Suppressor macrophage treated with lipopolysaccharide for 1 hour (primary cell): ENCODE measurements at regions not wholly inside any gene's neighbourhood (a gene's known extent, or its start where the extent isn't known, plus 50 kb on each side); places are given as distances from the start of the nearest gene placed in this dataset.

Experiments
- DNase-seq, 3 donors: peaks; one replicate each; pipeline ENCODE4 v3.0.0-alpha.2; 2020 to 2022

DNA sequence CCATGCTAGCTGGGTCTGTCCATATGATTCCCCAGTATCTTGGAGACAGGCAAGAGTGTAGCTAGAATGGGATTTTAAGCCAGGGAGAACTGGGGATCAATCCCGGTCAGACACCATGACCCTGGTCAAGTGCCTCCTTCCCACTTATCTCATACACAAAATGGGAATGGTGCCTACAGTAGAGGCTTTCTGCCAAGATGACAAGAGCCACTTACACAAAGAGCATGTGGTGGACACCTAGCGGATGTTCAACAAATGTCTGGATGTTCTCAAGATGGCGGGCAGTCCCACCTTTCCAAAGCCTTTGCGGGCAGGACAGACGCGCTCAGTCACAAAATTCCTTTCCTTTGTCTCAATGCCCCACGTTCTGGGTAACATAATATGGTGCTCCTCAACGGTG is 57.3 kb downstream of the MAF start:
- no peak for DNase-seq

DNA sequence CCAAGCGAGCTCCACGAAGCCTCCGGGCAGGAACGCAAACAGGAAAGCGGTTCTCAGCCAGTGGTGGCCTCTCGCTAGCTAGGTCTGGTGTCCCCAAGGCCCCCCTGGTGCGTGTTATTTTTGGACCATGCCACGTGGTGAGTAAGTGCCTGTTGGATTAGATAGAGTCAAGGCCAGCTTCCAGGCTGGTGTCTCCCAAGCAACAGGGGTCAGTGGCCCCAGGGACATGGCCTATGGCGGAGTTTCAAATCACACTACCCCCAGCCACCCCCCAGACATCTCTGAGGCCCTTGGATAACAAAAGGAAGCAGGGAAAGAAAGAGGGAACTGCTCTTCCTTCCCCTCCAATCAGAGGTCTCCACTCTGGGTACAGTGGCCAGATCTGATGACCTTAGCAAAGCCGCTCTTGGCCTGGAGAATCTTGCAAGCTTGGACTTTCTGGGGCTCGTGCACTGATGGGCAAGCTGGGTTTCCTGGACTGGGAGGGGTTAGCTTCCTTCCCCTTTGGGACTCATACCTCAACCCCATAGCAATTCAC is 58.2 kb downstream of the MAF start:
- DNase-seq = peak; percentile 82 to 88 (median 86)

DNA sequence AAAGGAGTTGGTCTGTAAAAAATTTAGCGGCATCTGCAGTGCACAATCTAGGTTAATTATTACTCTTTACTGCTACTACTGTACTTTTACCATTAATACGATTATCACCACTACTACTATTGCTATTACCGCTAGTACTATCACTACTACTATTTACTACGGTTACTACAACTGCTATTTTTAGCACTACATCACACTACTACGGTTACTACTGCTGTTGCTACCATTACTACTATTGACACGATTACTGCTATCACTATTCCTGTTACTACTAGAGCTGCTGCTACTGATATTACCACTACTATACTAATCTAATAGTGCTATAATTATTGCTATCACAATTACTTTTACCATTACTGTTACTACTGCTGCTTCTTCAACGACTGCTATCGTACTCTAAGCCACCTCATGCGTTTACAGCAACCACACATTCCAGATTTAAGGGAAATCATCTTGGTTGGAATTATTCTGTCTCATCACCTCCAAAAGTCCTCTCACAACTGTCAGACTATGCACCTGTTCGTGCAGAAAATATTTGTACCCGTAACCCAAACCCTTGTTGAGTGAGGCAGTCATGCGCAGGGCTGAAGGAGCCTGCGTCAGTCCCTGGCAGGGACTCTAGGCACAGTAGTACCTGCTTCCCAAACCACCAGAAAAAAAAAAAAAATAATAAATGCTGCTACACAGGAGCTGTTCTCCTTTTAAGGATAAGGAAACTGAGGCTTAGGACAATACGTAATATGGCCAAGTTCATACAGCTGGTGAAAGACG is 59.5 kb downstream of the MAF start:
- no peak for DNase-seq

DNA sequence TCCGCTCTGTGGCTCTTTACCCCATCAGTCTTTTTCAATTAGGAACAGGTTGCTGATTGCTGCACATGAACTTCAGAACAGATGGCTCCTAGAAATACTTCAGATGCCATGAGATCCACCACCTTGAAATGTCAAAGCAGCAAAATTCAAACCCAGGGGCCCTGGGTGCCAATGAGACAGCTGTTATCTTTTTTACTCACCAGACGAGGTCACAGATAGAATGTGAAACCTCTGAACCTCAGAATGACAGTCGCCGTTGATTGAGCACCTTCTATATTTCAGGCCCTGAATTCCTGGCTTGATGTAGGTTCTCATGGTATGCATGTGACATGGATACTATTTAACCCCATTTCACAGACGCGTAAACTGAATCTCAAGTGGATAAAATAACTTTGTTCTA is 63.0 kb downstream of the MAF start:
- DNase-seq = no peak

DNA sequence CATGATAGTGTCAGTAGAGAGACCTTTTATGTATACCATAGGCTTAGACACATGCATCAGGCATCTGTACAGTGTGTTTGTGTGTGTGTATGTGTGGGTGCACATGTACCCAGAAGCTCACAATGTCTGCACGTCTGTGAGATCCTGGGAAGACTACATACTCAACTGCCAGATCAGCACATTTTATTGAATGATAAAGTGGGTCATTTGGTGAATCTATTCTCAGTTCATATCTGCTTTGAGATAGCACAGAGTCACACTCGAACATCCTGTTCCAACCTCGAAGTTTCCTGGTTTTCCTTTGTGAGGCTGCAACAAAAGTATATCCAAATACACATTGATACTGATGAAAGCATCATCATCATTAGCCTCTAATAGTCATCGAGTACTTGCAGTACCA is 63.6 kb downstream of the MAF start:
- no peak for DNase-seq

DNA sequence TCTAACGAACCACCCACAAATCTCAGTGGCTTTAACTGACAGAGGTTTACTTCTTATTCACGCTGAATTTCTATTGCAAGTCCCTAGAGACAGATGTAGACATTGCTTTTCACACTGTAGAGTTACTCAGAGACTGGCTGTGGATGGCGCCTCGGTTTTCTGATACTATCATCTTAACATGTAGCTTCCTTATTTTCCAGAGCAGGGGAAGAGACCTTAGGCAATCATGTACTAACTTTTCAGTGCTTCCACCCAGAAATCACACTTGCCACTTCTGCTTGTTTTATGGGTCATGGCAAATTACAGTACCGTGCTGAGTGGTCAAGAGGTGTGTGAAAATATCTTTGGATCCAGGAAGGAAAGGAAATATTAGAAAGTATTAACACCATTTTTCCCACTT is 65.4 kb downstream of the MAF start:
- peak; percentile 79 to 86 (median 86) for DNase-seq

DNA sequence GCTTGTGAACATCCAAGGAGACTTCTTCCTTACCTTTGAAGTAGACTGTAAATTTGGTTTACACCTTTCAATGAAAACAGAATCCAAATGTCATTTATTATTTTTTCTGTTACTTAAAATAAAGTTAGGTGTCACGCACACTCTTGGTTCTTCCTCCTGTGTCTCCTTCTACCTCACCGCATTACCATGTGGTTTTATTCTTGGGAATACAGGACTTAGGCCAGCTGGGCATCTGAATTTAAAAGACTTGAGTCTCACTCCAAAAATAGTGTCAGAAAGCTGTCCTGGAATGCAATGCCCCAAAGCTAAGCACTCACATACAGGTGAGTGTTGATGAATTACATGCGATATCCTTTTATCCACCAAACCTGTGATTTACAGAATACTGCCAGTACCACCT is 66.4 kb downstream of the MAF start:
- DNase-seq = no peak

DNA sequence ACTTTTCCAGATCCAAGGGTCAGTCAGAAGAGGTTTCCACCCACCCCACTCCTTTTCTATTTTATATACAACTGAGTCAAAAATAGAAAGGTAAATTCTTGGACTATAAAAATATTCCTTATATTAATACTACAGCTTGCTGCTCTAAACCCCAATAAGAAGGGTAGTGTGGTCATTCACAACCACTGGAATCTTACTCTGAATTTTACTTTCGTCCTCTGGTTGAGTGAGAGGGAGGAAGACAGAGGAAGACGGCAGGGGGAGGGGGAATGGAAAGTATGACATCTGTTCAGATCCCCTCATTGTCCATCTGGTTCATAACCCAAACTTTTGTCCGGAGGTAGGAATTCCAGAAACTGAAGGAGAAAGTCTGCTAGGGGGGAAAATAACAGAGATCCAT is 67.2 kb downstream of the MAF start:
- no peak for DNase-seq

DNA sequence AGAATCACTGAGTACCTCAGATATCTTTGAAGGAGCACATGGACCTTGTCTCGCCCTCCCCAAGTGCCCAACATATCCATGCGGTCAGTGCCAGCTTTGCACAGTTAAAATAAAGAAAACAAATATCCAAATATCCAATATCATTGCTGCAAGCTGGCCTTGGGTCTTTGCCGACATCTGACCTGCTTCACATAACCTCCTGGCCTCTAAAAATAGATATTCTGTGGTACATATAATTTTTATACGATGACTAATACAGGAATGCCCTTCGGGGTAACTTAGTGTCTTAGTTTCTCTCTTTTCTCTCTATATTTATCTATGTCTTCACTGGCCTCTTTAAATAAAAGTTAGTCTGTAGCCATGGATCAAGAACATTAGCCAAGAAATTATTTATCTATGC is 67.8 kb downstream of the MAF start:
- no peak for DNase-seq

DNA sequence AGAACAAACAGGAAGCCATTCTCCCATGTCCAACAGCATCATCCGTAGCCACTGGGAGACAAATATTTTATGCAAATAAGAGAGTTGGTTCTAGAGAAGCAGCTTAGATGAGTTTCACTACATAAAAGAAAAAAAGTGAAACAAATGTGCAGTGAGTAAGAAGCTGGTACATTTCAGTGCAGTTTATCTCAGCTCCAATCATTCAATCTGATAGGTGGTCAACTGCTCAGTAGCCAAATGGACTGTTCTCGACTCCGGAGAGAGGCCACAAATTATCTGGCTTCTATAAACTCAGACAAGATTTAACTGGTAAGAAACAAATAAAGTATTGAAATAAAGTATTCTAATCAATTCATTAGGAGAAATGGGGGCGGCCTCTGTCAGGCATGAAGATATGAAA is 68.3 kb downstream of the MAF start:
- DNase-seq = no peak

DNA sequence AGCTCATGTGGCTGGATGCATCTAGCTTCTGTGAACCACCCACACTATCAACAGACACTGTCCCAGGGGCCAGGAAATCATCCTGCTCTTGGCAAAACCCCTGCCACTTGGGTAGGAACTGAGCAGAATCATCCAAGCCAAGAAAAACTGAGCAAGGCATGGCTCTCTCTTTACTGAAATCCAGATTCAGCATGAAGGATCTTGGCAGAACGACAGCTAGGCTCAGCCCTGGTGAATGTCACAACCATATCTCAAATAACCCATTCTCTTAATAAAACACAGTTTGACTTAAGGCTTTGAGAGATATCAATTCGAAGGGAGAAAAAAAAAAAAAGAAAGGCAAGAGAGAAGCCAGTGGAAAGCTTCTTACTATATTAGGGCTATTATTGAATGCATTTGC is 72.2 kb downstream of the MAF start:
- no peak for DNase-seq

DNA sequence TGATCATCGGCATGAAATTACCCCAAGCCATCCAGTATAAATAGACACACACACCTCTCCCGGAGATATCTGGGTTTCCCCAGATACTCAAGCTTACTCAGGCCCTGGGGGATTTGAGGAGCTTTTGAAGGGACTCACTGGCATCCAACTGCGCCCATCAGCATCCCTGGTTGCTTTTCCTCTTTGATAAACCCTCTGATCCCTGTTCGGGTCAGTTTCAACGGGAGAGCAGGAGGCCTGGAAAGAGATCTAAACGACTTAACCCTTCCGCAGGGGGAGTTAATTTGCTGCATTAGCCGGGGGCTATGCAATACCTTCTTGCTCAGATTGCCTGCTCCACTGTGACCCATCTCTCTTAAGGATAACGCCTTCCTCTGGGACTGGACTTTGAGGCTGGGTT is 76.6 kb downstream of the MAF start:
- no peak for DNase-seq

DNA sequence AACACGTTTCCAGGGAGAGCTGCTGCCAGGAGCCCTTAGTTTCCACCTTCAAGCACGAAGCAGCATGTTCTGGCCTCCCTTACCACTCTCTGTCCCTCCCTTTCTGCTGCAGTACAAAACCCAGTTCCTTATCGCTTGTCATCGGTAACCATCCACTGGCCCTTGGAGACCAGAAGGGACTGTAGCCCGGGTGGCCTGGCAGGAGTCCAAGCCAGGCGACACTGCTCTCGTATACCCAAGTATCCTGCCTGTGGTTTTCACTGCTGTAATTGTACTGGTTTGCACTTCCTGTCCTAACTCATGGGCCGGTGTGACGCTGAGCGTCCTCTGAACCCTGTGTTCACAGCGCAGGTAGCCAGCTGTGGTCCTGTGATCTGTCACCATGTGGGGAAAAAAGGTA is 81.1 kb downstream of the MAF start:
- peak; percentile 20 to 26 (median 24) for DNase-seq

DNA sequence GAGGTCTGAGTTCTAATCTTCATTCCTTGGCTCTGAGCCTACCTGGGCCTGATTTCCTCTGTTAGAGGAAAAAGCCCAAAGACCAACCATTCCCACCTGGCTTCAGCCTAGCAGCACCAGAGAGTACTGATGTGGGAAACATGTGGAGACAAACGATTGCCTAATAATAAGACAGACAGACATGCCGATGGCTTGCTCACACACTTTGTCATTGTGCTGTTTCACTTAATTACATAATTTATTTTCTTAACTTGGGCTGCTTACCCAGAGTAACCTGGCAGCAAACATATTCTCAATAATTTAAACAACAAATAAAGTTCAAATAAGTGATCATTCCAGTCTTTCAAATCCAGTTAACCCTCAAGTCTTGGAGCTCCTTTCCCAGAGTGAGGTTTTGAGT is 83.4 kb downstream of the MAF start:
- DNase-seq = peak in 1 of 3 donors; percentile 34

DNA sequence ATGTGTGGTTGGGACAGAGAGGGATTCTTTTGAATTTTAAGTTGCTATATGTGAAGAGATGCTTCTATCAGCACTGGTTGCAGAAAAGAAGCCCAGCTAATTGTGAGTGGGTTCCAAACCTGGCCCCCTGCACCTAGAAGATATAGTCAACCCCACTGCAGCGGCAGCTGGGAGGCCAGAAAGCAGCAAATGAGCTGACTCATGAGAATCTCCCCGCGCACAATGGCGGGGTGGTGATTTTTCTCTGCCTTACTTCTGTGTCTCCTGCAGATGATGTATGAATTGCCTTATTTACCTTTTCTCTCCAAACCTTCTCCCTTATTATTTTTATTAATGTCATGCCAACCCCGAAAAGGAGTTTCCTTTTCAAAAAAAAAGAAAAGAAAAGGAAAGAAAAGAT is 89.7 kb downstream of the MAF start:
- no peak for DNase-seq

DNA sequence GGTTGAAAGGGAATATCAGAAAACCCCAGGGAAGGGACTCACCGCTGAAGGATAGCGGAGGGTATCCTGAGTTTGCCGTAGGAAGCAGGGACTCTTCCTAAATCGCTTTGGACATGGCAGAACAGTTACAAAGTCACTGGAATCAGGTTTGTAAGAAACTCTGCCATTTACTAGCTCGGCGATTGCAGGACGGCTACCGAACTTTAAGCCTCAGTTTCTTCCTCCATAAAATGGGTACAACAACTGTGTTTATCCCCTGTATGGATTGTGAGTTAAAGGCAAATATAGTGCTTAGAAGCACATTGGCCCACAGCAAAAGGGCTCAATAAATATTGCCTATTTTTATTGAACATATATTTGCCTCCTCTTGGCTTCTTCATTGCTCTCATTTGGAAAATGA is 90.6 kb downstream of the MAF start:
- no peak for DNase-seq

DNA sequence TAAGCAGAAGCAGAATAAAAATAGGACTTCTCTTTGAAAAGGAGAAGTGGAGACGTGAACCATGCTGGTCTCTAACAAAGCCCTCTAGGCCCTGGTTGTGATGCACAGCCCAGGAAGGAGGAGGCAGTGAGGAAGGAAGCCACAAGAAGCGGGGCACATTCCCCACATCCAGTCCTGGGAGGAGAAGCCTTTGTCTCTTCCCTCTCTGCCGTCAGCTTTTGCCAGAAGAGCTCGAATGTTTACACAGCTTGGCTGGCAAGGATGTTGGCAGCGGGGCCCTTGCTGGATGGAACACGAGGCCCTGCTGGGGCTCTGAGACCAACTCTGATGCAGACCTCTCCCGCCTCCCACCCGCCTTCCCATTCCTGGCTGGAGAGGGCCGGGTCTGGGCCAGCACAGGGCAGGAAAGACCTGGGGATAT is 91.3 kb downstream of the MAF start:
- DNase-seq = peak; percentile 63 to 70 (median 69)

DNA sequence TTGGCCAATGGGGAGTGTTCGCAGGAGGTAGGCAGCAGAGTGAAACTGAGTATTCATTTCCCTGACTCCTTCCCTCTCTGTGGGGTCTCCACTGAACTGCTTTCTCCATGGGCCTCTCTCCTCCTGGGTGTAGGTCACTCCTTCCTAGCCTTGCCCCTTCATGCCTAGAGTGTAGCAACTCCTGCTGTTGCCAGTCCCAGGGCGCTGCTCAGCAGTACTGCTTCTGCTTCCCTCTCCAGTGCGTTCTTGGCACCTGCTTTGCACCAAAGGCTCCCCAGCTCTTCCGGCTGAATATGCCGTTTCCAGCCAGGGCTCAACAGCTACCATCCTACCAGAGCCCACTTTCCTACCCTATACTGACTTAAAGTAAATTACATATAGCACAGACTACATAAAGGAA is 92.2 kb downstream of the MAF start:
- peak in 2 of 3 donors; percentile 20 to 32 for DNase-seq

DNA sequence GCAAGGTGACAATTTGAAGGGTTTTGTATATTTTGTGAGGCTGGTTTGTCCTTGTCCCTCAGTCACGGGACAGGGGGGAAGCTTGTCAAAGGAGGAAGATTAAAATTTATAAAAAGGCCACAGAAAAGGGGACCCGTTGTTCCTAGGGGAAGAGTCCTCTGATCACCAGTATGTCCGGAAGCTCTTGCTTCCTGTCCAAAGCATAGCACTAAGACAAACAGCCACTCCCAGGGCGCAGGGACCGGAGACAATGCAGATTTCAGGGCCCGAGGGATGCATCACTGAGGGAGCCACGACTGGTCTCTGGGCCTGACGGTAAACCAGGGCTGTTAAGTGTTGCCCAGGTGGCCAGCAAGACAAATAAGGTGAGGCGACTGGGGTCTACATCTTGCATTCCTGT is 95.2 kb downstream of the MAF start:
- DNase-seq = no peak

DNA sequence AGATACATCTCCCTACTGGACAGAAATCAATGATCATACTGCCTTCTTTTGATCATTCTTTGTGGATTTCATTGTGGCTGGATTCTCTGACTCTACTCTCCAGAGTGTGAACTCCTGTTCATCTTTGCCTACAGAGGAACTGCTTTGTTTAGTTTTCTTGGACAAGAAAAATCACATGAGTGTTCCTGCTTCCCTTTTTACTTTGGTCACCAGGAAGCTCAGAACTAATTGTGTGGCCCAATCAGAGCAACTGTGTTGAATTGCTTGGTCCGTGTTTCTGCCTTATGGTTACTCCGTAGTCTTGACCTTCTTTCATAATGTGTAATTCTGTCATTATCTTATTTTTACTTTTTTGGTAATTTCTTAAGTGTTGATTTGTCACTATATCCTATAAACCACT is 97.0 kb downstream of the MAF start:
- DNase-seq = no peak

DNA sequence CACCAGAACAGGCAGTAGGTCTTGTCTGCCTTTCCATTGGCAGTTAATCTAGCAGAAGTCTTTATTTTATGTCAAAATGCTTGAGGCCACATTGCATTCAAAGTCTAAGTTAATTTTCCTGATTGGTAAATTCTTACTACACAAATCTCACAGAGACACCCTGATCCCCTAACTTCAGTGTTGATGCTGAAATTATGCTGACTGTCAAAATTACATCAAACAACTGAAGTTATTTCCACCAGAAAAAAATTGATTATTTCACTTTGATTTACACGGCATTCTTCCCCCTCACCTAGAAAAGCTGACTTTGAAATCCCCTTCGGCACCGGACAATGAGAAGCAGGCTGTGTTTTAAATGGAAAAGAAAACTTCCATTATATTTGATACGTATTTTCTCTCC is 99.1 kb downstream of the MAF start:
- no peak for DNase-seq

DNA sequence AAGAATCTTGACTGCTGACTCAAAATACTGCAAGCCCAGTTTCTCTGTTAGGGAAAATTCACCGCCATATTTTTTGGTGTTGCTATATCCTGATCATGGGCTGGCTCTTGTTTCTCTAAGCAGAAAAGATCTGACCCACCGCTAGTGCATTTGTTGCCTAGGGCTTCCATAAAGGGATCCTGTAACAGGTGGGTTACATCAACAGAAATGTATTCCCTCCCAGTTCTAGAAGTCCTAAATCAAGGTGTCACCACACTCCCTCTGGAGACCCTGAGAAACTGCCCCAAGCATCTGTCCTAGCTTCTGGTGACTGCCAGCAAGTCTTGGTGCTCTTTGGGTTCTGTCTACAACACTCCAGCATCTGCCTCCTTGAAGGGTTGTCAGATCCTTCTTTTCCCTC is 99.7 kb downstream of the MAF start:
- DNase-seq = no peak

DNA sequence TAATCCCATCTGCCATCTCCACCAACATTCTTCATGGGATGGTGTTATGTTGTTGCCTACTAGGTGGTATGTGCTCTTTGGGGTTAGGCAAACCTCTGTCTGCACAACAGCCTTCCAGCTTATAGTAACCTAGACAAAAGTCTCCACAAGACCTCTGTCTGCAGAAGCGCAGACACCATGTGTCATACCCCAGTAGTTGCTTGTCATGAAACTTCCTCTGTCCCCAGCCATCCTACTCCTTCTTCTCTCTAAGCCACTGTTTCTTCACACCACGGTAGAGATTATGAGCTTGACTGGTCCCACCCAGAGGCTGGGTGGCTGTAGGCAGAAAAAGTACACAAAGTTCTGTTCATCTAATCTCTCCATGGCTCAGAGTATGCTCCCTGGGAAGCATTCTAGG is 100.3 kb downstream of the MAF start:
- DNase-seq = peak; percentile 23 to 41 (median 34)

DNA sequence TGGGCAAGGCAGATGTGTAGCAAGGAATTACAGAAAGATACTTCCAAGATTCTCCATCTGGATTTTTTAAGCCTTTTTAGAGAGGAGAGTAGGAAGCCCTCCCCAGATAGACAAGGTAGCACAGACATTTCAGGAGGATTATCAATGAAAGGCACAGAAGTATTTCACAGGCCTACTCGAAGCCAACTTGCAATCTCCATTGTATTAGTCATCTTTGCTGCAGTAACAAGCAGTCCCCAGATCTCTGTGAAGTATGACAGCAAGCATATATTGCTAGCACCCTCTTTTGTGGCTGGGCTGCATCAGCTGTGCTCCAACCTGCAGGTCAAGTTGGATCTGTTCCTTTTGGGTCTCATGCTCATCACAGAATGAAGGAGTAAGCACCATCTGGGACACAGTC is 101.6 kb downstream of the MAF start:
- DNase-seq = no peak
